AG09309 (cell line): ENCODE measurements at regions not wholly inside any gene's neighbourhood (a gene's known extent, or its start where the extent isn't known, plus 50 kb on each side); places are given as distances from the start of the nearest gene placed in this dataset.

Source experiments
- DNase-seq: peaks from one replicate; pipeline ENCODE4 v3.0.0-alpha.2; 2010; ENCODE audit warnings: low read depth
- H3K4me3 ChIP-seq: 2 replicates; pipeline ENCODE4 v1.5.1; 2011; ENCODE audit warnings: mild to moderate bottlenecking, low read depth, low read length, moderate library complexity; ENCODE audit not compliant: control insufficient read depth
- TF ChIP-seq, protein P1 (sequence below): IDR thresholded peaks from 2 replicates; pipeline ENCODE4 v1.5.1; 2011; ENCODE audit warnings: mild to moderate bottlenecking, low read depth, low read length, inconsistent platforms; ENCODE audit not compliant: insufficient read depth, control insufficient read depth; ENCODE audit errors: missing control alignments

DNA sequence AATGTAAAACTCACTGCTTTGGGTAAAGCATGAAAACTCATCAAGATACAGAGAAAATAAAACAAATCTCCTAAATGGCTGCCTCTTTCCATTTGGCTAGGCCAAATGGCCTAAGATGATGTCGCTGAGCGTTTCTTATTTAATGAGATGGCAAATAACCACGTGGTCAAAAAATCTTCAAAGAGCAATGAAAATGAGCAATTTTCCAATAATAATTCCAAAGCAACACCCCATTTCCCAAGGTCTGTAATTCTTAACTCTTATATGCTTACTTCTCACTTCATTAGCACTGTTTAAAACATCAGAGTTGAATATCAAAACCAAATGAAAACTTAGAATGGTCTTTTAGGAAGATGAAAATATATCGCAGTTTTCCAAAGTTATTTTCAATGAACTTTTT lies 222.3 kb upstream of the MID1 start:
- H3K4me3 ChIP-seq, result no peak overlapping the region
- DNase-seq, result no peak
- TF ChIP-seq, protein P1, sequence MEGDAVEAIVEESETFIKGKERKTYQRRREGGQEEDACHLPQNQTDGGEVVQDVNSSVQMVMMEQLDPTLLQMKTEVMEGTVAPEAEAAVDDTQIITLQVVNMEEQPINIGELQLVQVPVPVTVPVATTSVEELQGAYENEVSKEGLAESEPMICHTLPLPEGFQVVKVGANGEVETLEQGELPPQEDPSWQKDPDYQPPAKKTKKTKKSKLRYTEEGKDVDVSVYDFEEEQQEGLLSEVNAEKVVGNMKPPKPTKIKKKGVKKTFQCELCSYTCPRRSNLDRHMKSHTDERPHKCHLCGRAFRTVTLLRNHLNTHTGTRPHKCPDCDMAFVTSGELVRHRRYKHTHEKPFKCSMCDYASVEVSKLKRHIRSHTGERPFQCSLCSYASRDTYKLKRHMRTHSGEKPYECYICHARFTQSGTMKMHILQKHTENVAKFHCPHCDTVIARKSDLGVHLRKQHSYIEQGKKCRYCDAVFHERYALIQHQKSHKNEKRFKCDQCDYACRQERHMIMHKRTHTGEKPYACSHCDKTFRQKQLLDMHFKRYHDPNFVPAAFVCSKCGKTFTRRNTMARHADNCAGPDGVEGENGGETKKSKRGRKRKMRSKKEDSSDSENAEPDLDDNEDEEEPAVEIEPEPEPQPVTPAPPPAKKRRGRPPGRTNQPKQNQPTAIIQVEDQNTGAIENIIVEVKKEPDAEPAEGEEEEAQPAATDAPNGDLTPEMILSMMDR, result no peak

DNA sequence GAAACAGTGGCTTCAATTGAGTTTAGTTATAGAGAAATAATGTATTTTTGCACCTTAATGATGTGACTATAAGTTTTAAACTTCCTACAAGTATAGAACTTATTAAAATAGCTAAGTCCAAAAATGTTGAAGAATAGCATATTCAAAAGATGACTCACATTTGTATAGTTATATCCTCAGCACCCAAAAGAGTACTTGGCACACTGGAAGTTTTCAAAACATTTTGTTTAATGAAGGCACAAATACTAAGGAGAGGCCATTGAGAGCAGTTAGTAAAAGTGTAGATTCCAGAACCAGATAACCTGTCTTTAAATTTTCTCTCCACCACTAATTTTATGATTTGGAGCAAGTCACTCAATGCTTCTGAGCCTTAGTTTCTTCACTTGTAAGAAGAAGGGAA lies 226.9 kb upstream of the MID1 start:
- DNase-seq, result no peak
- H3K4me3 ChIP-seq, result no peak overlapping the region
- TF ChIP-seq, protein P1, result no peak

DNA sequence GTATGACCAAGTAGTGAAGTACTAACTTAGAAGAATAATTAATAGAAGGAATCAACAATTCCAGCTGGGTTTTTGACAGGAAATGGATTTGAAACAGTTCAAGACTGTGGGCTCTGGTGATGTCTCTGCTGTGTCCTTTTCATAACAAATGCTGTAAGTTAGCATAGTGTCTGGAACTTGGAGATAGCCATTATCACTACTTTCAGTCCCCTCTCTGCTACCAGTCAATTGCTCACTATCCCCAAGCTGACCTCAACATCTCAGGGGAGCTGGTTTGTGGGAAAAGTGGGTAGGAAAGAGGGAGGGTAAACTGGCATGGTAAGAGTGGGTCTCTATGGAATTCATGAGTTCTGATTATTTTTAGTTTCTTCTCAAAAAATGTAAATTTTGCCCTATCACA lies 231.4 kb upstream of the MID1 start:
- no peak for DNase-seq
- TF ChIP-seq, protein P1, result no peak
- no peak overlapping the region for H3K4me3 ChIP-seq

DNA sequence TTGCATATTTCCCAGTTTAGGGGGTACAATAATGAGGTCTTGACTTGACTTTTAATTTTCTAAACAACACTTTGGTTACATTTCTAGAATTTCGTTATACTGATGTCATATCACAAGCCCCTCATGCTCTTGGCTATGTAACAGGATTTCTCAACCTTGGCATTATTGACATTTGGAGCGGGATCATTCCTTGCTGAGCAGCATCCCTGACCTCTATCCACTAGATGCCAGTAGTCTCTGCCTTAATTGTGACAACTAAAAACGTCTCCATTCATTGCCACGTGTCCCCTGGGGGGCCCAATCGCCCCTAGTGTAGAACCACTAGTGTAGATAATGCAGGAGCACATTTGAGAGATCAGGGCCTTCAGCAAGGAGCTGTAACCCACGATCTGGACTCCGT lies 234.2 kb upstream of the MID1 start:
- TF ChIP-seq, protein P1, result no peak
- DNase-seq, result no peak
- H3K4me3 ChIP-seq, result no peak overlapping the region

DNA sequence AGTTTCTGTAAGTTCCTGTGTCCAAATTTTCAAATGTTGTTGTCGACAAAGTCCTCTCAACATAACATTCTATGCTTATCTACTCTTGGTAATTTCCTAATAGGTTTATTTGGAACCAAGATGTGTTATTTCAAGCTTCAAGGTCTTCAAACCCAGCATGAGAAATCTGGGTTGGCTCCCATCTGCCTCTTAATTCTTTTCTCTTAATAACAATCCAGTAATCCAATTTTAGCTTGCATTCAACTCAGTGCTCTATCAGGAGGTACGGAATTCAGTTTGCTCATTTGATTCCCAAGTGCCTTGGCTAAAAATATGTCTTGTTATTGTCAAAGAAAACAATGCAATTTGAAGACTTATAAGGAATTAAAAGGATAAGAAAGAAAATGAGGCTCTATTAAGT lies 235.5 kb upstream of the MID1 start:
- no peak overlapping the region for H3K4me3 ChIP-seq
- no peak for DNase-seq
- TF ChIP-seq, protein P1, result no peak

DNA sequence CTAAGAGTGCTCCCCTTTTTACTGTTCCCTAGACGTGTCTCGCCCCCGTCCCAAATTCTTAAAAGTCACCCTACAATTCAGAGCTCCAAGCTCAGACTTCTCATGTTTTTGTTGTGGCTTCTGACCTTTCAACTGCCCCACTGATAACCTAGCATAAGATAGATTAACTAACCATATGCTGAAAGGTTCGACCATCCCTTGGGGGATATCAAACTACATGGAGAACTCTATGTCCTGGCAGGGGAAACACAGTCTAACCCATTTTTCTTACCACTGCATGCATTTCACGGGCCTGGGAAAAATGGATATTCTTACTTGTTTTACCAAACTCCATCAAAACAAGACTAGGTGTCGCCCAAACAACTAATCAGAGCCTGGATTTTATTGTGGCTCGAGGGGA lies 236.4 kb upstream of the MID1 start:
- TF ChIP-seq, protein P1, result no peak
- DNase-seq, result no peak
- no peak overlapping the region for H3K4me3 ChIP-seq

DNA sequence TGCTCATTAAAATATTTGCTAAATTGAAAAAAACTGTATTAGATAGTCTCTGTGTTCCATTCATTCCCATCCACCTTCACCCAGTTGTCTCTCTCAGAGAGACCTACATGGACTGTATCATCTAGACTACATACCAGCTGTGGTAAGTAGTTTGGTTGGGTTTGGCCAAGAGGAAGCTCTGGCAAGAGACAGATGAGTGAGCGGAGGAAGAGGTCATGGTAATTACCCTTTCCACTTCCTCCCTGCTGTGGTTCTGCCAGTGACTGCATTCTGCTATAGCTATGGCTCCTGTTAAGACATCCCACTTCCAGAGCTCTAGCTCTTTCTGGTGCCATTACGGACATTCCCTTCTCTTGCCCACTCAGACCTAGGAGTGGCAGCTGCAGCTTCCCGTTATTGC lies 239.0 kb upstream of the MID1 start:
- H3K4me3 ChIP-seq, result no peak overlapping the region
- TF ChIP-seq, protein P1, result no peak
- no peak for DNase-seq
